PC-9 (cell line): ENCODE measurements at regions not wholly inside any gene's neighbourhood (a gene's known extent, or its start where the extent isn't known, plus 50 kb on each side); places are given as distances from the start of the nearest gene placed in this dataset.

Experiments used
- BruUV-seq: library from RNA; stranded (reverse); fragments of 400-500 nt; replicated peaks from 2 replicates; lab custom pipeline; 2021; lab: Mats Ljungman, UMichigan
- CTCF ChIA-PET: fragments of 300-600 bp; sonication (Branson Sonifier 250); formaldehyde crosslinking; loops from one replicate; lab custom pipeline; 2022; ENCODE audit warnings: antibody characterized with exemption; lab: Charles Lee
- POLR2A ChIA-PET: fragments of 300-600 bp; sonication (Branson Sonifier 250); formaldehyde crosslinking; loops from one replicate; lab custom pipeline; 2022; ENCODE audit warnings: antibody characterized with exemption; ENCODE audit not compliant: unreplicated experiment; lab: Charles Lee
- DNase-seq, 2 experiments: peaks; one replicate each; pipeline versions ENCODE4 v3.0.0 to v3.0.0-alpha.2; 2015 to 2022; ENCODE audit warnings: mixed read lengths in 1 of 2
- H2AFZ ChIP-seq: fragments of 200-600 bp; sonication (generic); 2 replicates; pipeline ENCODE4 v1.8.1; 2017; ENCODE audit warnings: antibody characterized with exemption
- H3F3A ChIP-seq: fragments of 200-600 bp; sonication (generic); 2 replicates; pipeline ENCODE4 v1.8.1; 2017; ENCODE audit warnings: antibody characterized with exemption, mild to moderate bottlenecking, low read depth; ENCODE audit not compliant: insufficient read depth
- H3K27ac ChIP-seq: fragments of 200-600 bp; sonication (generic); 2 replicates; pipeline ENCODE4 v1.6.1; 2016; ENCODE audit warnings: mixed run types
- H3K27me3 ChIP-seq: fragments of 200-600 bp; sonication (generic); 2 replicates; pipeline ENCODE4 v1.6.1; 2016; ENCODE audit warnings: low read depth, mixed run types; ENCODE audit not compliant: insufficient read depth
- H3K36me3 ChIP-seq: fragments of 200-600 bp; sonication (generic); 2 replicates; pipeline ENCODE4 v1.6.1; 2016; ENCODE audit warnings: low read depth, mixed run types
- H3K4me1 ChIP-seq: fragments of 200-600 bp; sonication (generic); replicated peaks from 2 replicates; pipeline ENCODE4 v1.6.1; 2016; ENCODE audit warnings: mixed run types; ENCODE audit not compliant: insufficient read depth
- H3K4me2 ChIP-seq: fragments of 200-600 bp; sonication (generic); 2 replicates; pipeline ENCODE4 v1.6.1; 2017; ENCODE audit warnings: mixed run types
- H3K4me3 ChIP-seq: fragments of 200-600 bp; sonication (generic); 2 replicates; pipeline ENCODE4 v1.6.1; 2016; ENCODE audit warnings: mixed run types
- H3K79me2 ChIP-seq: fragments of 200-600 bp; sonication (generic); 2 replicates; pipeline ENCODE4 v1.6.1; 2017; ENCODE audit warnings: low read depth, mixed run types
- H3K9me2 ChIP-seq: fragments of 200-600 bp; sonication (generic); 2 replicates; pipeline ENCODE4 v1.8.1; 2017; ENCODE audit warnings: mild to moderate bottlenecking; ENCODE audit not compliant: insufficient read depth
- H3K9me3 ChIP-seq: fragments of 200-600 bp; sonication (generic); 2 replicates; pipeline ENCODE4 v1.8.1; 2016; ENCODE audit warnings: low read depth; ENCODE audit not compliant: insufficient read depth
- H4K20me1 ChIP-seq: fragments of 200-600 bp; sonication (generic); 2 replicates; pipeline ENCODE4 v1.8.1; 2017; ENCODE audit not compliant: insufficient read depth
- EZH2 ChIP-seq: fragments of 200-600 bp; sonication (generic); IDR thresholded peaks from 2 replicates; pipeline ENCODE4 v1.8.0; 2017; ENCODE audit warnings: antibody characterized with exemption, low read depth
- intact Hi-C: fragments of 100-400 bp; cut with micrococcal nuclease; formaldehyde crosslinking; loops from one replicate; pipeline ENCODE4 v1.10.0; 2022; ENCODE audit not compliant: unreplicated experiment
- TF ChIP-seq, protein P1 (sequence below): fragments of 200-600 bp; sonication (generic); conservative IDR thresholded peaks from 2 replicates; pipeline ENCODE4 v1.6.1; 2017; ENCODE audit warnings: mixed run types, antibody characterized with exemption, mild to moderate bottlenecking, moderate library complexity

DNA sequence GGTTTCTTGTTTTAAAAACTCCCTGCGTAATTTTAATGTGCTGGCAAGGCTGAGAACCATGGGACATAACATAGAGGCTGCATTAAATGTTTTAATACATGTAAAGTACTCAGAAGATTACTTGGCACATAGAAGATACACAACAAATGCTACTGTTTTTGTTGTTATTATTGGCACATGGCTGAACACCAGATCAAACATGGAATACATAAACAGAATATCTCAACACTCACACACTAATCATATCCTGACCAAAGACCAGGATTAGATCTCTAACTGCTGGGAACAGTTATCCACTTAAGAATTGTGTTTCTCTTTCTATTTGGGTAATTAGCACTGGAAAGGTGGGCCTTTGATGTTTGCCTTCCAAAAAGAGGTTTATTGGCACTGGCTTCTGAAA, 69.3 kb downstream of the KCNE4 start:
- no TSS peak for BruUV-seq
- intact Hi-C loops, result no loop called here

GRCh38 chr2:223122781-223123180, 70.8 kb downstream of the KCNE4 start:
- no peaks in the 10 kb centered on the region for H3K9me2 ChIP-seq
- intact Hi-C loops, result no loop called here
- ChIA-PET POLR2A (no interaction called here), CTCF (no interaction called here)
- no peaks in the 10 kb centered on the region for H3F3A ChIP-seq
- no peak overlapping the region for H3K27ac ChIP-seq
- H3K9me3 ChIP-seq, result no peaks in the 10 kb centered on the region
- H3K4me2 ChIP-seq, result 0 out of 2 replicates have a peak overlapping the region, but pooled peaks have one; percentile 0
- no peak overlapping the region for H3K4me3 ChIP-seq
- H3K79me2 ChIP-seq, result no peaks in the 10 kb centered on the region
- H3K4me1 ChIP-seq, result 0 out of 2 replicates have a peak, but pooled peaks cover 8% of the 10 kb centered on the region
- H4K20me1 ChIP-seq, result no peaks in the 10 kb centered on the region
- BruUV-seq, result no TSS peak
- peak in 1 of 2 experiments; percentile 60 for DNase-seq
- TF ChIP-seq EZH2, result no peak
- TF ChIP-seq, protein P1, sequence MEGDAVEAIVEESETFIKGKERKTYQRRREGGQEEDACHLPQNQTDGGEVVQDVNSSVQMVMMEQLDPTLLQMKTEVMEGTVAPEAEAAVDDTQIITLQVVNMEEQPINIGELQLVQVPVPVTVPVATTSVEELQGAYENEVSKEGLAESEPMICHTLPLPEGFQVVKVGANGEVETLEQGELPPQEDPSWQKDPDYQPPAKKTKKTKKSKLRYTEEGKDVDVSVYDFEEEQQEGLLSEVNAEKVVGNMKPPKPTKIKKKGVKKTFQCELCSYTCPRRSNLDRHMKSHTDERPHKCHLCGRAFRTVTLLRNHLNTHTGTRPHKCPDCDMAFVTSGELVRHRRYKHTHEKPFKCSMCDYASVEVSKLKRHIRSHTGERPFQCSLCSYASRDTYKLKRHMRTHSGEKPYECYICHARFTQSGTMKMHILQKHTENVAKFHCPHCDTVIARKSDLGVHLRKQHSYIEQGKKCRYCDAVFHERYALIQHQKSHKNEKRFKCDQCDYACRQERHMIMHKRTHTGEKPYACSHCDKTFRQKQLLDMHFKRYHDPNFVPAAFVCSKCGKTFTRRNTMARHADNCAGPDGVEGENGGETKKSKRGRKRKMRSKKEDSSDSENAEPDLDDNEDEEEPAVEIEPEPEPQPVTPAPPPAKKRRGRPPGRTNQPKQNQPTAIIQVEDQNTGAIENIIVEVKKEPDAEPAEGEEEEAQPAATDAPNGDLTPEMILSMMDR, result no peak
- H3K27me3 ChIP-seq, result no peaks in the 10 kb centered on the region
- peak overlapping the region; percentile 0; the same call in 1 of the 2 replicates for H2AFZ ChIP-seq
- H3K36me3 ChIP-seq, result no peaks in the 10 kb centered on the region

More for the DNA sequence above, 69.3 kb downstream of the KCNE4 start:
- no peak for DNase-seq
- H3K9me2 ChIP-seq, result no peaks in the 10 kb centered on the region
- TF ChIP-seq, protein P1, result no peak
- no peak for TF ChIP-seq EZH2
- no peaks in the 10 kb centered on the region for H3K79me2 ChIP-seq
- no peaks in the 10 kb centered on the region for H3K36me3 ChIP-seq
- ChIA-PET CTCF (no interaction called here), POLR2A (no interaction called here)
- no peak overlapping the region for H3K4me2 ChIP-seq
- no peak overlapping the region for H3K4me3 ChIP-seq
- no peak overlapping the region for H3K27ac ChIP-seq
- H2AFZ ChIP-seq, result no peak overlapping the region
- H3F3A ChIP-seq, result no peaks in the 10 kb centered on the region
- 0 out of 2 replicates have a peak, but pooled peaks cover 8% of the 10 kb centered on the region for H3K4me1 ChIP-seq
- H4K20me1 ChIP-seq, result no peaks in the 10 kb centered on the region
- H3K9me3 ChIP-seq, result no peaks in the 10 kb centered on the region
- H3K27me3 ChIP-seq, result no peaks in the 10 kb centered on the region

GRCh38 chr2:223123855-223124610, 72.0 kb downstream of the KCNE4 start:
- no peak overlapping the region for H2AFZ ChIP-seq
- ChIA-PET POLR2A (interaction anchor here (0.7 kb wide), 1 partner anchor 421 kb away, joined by 4 read pairs; no protein-coding TSS in a partner anchor), CTCF (interaction anchor here (0.7 kb wide), 1 partner anchor 152 kb away, joined by 5 read pairs; no protein-coding TSS in a partner anchor)
- BruUV-seq, result no TSS peak
- no peaks in the 10 kb centered on the region for H3K27me3 ChIP-seq
- H3K9me2 ChIP-seq, result no peaks in the 10 kb centered on the region
- no peak for TF ChIP-seq EZH2
- TF ChIP-seq, protein P1, result no peak
- H3K79me2 ChIP-seq, result no peaks in the 10 kb centered on the region
- H3K9me3 ChIP-seq, result no peaks in the 10 kb centered on the region
- H3K36me3 ChIP-seq, result no peaks in the 10 kb centered on the region
- no peaks in the 10 kb centered on the region for H3F3A ChIP-seq
- no peaks in the 10 kb centered on the region for H4K20me1 ChIP-seq
- H3K4me3 ChIP-seq, result no peak overlapping the region
- 0 out of 2 replicates have a peak, but pooled peaks cover 8% of the 10 kb centered on the region for H3K4me1 ChIP-seq
- intact Hi-C loops, result no loop called here
- no peak for DNase-seq
- H3K4me2 ChIP-seq, result no peak overlapping the region
- H3K27ac ChIP-seq, result no peak overlapping the region
